AG04449 (cell line): ENCODE measurements at regions not wholly inside any gene's neighbourhood (a gene's known extent, or its start where the extent isn't known, plus 50 kb on each side); places are given as distances from the start of the nearest gene placed in this dataset.

Experiments
- CTCF ChIA-PET: fragments of 350-600 bp; formaldehyde crosslinking; extraction: SDS; loops from one replicate; lab custom pipeline; 2021; ENCODE audit warnings: antibody characterized with exemption; lab: Yijun Ruan, JAX
- POLR2A ChIA-PET: fragments of 400-600, 350-600 bp; formaldehyde crosslinking; extraction: SDS; loops from one replicate; lab custom pipeline; 2020; ENCODE audit warnings: antibody characterized with exemption, inconsistent platforms; lab: Yijun Ruan, JAX
- DNase-seq: peaks from one replicate; pipeline ENCODE4 v3.0.0-alpha.2; 2010; ENCODE audit warnings: low read depth, low spot score
- H3K4me3 ChIP-seq: 2 replicates; pipeline ENCODE4 v1.5.1; 2011; ENCODE audit warnings: low read depth, mild to moderate bottlenecking, control low read depth, low read length
- TF ChIP-seq, protein P1 (sequence below): IDR thresholded peaks from one replicate; pipeline ENCODE4 v1.5.1; 2011; ENCODE audit warnings: mild to moderate bottlenecking, moderate library complexity, low read length, control low read depth, inconsistent platforms; ENCODE audit not compliant: insufficient read depth; ENCODE audit errors: missing control alignments

DNA sequence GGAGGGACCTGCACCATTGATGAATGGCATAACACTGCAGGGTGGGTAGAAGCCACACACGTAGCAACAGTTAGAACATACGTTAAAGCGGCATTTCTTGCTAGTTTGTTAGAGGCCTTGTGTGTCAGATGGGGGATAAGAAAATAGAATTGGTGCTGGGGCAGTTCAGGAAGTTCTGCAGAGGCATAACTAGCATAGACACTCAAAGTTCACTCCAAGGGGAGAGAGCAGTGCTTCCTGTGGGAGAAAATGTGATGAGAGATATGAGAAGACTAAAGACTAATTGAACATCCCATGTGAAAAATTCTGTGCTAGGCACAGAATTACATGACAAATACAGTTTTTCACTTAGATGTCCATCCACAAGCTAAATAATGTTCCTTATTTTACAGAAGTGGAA is 327.1 kb downstream of the ZNF621 start:
- H3K4me3 ChIP-seq, result no peak overlapping the region
- ChIA-PET POLR2A (no interaction called here), CTCF (no interaction called here)
- DNase-seq, result no peak
- TF ChIP-seq, protein P1, sequence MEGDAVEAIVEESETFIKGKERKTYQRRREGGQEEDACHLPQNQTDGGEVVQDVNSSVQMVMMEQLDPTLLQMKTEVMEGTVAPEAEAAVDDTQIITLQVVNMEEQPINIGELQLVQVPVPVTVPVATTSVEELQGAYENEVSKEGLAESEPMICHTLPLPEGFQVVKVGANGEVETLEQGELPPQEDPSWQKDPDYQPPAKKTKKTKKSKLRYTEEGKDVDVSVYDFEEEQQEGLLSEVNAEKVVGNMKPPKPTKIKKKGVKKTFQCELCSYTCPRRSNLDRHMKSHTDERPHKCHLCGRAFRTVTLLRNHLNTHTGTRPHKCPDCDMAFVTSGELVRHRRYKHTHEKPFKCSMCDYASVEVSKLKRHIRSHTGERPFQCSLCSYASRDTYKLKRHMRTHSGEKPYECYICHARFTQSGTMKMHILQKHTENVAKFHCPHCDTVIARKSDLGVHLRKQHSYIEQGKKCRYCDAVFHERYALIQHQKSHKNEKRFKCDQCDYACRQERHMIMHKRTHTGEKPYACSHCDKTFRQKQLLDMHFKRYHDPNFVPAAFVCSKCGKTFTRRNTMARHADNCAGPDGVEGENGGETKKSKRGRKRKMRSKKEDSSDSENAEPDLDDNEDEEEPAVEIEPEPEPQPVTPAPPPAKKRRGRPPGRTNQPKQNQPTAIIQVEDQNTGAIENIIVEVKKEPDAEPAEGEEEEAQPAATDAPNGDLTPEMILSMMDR, result no peak

DNA sequence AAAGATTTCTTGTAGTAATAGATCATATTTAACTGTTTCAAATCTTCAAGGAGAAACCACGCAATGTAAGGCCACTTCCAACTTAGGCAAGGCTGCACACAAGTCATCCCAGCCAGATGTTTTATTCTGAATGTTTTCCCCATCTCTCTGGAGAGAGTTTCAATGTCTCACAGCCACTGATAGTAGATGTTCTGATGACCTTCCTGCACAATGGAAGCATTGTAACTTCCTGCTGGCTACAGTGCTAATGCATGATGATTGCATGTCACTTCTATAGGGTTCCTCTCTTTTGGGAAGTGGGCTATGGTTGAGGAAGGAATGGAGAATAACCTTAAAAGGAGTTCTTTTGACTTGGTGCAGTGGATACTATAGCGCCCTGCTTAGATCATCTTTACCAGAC is 328.0 kb downstream of the ZNF621 start:
- no peak for DNase-seq
- TF ChIP-seq, protein P1, result no peak
- CTCF ChIA-PET, result no interaction called here
- no peak overlapping the region for H3K4me3 ChIP-seq
- POLR2A ChIA-PET, result no interaction called here

DNA sequence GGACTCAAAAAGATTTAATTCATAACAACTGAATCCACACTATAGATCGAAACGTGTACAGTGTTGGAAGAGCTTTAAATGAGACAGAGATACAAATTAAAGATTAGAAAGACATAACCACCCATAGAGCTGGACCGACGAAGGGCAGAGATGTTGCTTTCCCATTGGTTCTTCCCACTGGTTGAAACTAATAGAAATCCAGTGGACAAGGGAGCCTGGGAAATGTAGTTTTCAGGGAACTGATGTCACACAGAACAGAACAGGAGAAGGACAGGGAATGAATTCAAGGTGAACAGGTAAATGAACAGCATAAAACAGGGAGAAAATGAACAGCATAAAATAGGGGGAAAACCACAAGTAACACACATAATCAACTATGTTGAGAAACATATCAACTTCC is 328.7 kb downstream of the ZNF621 start:
- no peak for DNase-seq
- H3K4me3 ChIP-seq, result no peak overlapping the region
- CTCF ChIA-PET, result no interaction called here
- TF ChIP-seq, protein P1, result no peak
- POLR2A ChIA-PET, result no interaction called here

DNA sequence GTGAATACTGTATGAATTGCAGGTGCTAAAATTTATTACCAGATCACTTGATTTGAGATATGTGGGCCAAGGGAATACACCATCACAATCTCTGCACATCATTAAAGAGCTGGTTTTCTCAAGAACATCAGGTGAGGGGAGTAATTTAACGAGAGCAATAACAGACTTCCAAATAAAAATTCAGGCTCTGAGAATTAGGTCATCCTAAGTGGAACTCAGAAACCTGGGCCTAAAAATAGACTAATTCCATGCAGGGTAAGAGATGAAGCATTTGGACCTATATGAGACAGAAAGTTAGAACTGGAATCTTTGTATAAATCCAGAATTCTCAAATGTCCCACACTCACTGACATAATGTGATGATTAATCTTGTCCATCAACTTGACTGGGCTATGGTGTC is 331.1 kb downstream of the ZNF621 start:
- DNase-seq, result no peak
- POLR2A ChIA-PET, result no interaction called here
- H3K4me3 ChIP-seq, result no peak overlapping the region
- CTCF ChIA-PET, result no interaction called here
- TF ChIP-seq, protein P1, result no peak

DNA sequence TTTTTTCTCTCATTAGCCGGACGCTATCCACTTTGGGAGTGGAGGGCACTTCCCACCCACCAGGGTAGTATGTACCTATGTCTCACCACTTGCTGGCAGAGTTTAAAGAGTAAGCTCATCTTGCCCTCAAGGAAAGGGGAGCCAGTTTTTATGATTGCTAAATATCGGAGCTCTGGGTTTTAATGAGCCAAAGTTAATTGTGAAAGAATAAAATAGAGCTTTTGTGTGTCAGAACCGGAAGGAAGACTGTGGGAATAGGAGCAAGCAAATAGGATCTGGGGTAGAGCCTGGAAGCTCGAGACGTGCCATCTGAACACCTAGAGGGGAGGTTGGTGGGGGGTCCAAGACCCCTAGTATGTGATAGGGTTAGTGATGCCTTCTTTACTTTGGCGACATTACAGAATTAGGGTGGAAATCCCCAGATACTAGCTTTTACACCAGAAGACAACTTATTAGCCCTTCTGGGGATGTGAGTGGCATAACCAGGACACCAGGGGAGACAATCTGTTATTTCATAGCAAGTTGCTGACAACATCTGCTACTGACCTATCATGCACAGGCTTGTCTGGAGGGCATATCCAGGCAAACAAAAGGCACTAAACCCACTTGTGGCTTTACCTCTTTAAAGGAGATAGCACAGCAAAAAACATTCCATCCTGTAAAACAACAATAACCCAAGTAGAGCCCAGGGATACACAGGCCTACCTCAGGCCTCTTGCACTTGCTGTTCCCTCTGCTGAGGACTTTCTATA is 333.8 kb downstream of the ZNF621 start:
- CTCF ChIA-PET, result no interaction called here
- no peak for DNase-seq
- no peak overlapping the region for H3K4me3 ChIP-seq
- TF ChIP-seq, protein P1, result no peak
- POLR2A ChIA-PET, result no interaction called here

DNA sequence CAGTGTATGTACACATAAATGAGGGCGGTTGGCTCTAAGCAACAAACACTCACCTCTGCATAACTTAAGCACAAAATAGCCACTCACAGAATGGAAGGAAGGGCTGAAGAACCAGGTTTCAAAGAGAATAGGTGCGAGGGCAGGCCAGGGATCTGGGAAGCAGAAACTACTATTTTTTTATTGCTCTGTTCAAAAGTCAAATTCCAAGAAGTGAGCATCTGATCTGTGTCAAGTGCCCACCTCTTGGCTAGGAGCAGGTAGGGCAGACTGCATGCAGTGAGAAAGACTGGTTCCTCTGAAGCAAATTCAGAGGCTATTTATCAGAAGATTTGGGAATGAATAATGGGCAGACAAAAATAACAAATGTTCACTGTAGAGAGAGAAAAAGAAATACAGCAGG is 336.4 kb upstream of the CTNNB1 start:
- TF ChIP-seq, protein P1, result no peak
- DNase-seq, result no peak
- ChIA-PET POLR2A (no interaction called here), CTCF (no interaction called here)
- H3K4me3 ChIP-seq, result no peak overlapping the region
